Fibroblast of pulmonary artery (primary cell): ENCODE measurements at regions not wholly inside any gene's neighbourhood (a gene's known extent, or its start where the extent isn't known, plus 50 kb on each side); places are given as distances from the start of the nearest gene placed in this dataset.
"Not testable (repeated sequence)": the region's sequence is repeated elsewhere in the genome, so short reads cannot be mapped to it uniquely, and the experiment has no call there.

Experiments
- DNase-seq: peaks from one replicate; pipeline ENCODE4 v3.0.0-alpha.2; 2010; ENCODE audit warnings: low read depth
- H3K4me3 ChIP-seq: replicated peaks from 2 replicates; pipeline ENCODE4 v1.5.1; 2011; ENCODE audit warnings: low read depth, mild to moderate bottlenecking, control low read depth, low read length, moderate library complexity
- CTCF ChIP-seq: IDR thresholded peaks from 2 replicates; pipeline ENCODE4 v1.5.1; 2011; ENCODE audit warnings: mild to moderate bottlenecking, control low read depth, low read length, inconsistent platforms; ENCODE audit errors: missing control alignments

- no peak for TF ChIP-seq CTCF
- H3K4me3 ChIP-seq = no peak overlapping the region
- peak; percentile 78 for DNase-seq
These were observed 326.4 kb downstream of the DCHS2 start for GRCh38 chr4:154164931-154165839.

DNA sequence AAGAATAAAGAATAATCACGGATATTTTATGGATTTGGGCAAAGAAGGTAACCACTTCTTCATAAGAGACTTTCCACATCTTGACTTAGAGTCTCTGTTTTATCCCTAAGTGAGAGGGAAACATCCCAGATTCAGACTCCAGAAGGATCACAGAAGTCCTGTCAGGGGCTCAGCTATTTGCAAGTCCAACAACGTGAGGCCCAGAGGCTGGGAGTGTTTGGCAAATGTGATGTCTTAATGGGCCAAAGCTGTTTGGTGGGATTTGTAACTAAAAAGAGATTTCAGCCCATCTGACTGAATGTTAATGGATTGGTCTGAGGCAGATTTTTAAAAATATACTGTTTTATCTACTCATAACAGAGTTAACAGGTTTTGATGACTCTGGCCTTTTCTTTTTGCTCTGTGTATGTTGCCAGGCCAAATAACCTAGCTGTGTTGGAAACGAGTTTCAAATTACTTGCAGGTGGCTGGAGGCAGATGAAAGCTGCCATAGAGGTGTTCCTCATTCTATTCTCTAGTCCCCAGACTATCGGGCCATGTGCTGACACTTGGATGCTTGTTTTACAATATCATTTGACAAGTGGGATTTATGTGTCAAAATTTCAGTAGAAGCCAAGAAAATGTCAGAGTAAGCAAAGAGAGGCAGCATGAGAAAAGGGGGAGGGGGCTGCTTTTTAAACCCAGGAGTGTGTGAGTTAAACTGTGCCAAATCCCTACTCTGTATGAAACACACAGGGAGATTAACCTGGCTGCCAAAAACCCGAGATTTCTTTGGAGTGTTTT, 330.9 kb downstream of the DCHS2 start:
- no peak overlapping the region for H3K4me3 ChIP-seq
- no peak for TF ChIP-seq CTCF
- no peak for DNase-seq

DNA sequence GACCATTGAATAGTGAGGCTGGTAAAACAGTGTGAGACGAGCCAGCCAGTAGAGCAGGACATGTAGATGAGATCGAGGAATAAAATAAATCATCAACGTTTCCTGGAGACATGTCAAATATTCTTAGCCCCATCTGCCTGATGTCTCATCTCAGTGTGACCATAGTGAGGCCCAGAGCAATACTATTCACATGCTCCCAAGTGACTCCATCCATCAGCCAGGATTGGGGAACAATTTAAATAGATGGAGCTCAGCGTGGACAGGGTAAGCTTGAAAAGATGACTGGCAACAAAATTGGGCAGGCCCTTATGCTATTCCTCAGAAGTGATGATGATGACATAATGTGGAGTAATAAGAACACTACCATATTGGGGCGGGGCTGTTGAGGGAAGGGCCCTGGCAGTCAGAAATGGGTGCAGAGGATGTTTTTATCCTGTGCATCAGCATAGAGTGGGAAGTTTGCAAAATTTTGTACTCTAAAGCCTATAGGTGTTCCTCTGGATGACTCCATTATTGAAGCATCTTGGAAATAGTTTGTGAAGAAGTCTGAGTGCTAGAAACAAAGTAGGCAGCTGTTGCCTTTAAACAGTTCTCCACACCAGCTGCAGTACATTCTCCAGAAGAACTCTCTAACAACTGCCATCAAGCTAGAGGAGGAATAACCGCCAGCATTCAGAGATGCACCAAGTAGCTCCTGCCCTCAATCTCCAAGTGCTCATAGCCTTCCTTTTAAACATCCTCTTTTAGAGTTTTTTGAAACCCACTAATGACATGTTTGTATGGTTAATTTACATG, 333.0 kb downstream of the DCHS2 start:
- no peak for TF ChIP-seq CTCF

DNA sequence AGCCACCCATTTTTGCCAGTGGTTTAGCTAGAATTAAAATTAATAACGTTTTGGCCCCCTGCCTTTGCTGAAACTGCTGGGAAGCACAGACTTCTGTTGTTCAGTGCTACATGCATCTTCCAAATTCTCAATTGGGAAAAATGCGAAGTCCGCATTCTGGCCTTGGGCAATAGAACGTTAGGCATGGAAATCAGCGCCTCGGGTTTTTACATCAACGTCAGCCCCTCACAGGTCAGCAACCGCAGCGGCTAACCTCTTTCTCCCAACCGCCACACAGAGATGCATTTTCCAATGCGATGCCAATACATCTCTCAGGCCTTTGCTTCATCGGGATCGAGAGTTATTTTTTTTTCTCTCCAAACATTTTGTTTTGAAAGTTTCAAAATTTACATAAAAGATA, 339.1 kb downstream of the DCHS2 start:
- DNase-seq = no peak
- no peak for TF ChIP-seq CTCF

More for the DNA sequence above, 333.0 kb downstream of the DCHS2 start:
- no peak for DNase-seq
- no peak overlapping the region for H3K4me3 ChIP-seq

GRCh38 chr4:154149236-154149635, 342.4 kb downstream of the DCHS2 start:
- DNase-seq, H3K4me3 ChIP-seq: not testable (repeated sequence)

More for the DNA sequence above, 339.1 kb downstream of the DCHS2 start:
- H3K4me3 ChIP-seq = no peak overlapping the region

DNA sequence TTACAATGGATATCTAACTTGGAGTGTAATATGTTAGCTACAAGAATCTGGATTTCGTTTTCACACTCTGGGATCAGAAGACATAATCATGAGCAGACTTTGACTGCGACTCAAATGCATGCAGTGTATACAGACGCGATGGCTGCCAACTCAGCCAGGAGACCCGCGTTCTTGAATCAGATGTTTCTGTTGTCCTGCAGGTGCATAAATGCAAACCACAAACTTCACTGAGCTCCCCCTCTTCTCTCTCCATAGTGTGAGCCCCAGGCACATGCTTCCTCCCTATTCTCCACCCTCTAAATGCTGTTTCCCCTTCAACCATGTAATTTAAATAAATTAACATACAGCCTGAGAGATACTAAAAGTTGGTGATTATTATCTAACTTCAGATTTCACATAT, 347.9 kb downstream of the DCHS2 start:
- no peak for DNase-seq
- no peak overlapping the region for H3K4me3 ChIP-seq
- TF ChIP-seq CTCF = no peak

DNA sequence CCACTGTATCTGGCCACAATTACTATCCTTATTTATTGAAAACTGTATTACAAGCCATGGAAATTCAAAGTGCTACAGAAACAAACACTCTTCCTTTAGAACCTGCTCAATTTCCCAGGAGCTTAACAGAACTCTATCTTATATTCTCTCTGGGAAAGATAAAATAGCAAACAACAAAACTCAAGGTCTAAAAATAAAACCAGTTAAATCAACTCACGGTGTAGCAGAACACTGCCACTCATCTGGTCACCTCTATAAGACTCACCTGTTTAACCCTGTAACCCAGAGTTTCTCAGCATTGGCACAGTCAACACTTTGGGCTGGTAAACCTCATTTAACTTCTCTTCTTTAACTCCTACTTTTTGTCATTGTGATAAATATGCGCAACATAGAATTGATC, 348.9 kb downstream of the DCHS2 start:
- no peak overlapping the region for H3K4me3 ChIP-seq

More for the DNA sequence above, 348.9 kb downstream of the DCHS2 start:
- no peak for DNase-seq
- no peak for TF ChIP-seq CTCF
